ENCODE measurements at regions not wholly inside any gene's neighbourhood (a gene's known extent, or its start where the extent isn't known, plus 50 kb on each side); places are given as distances from the start of the nearest gene placed in this dataset.
A peak's percentile ranks its signal among the peaks of the same experiment; 100 is the strongest.

DNA sequence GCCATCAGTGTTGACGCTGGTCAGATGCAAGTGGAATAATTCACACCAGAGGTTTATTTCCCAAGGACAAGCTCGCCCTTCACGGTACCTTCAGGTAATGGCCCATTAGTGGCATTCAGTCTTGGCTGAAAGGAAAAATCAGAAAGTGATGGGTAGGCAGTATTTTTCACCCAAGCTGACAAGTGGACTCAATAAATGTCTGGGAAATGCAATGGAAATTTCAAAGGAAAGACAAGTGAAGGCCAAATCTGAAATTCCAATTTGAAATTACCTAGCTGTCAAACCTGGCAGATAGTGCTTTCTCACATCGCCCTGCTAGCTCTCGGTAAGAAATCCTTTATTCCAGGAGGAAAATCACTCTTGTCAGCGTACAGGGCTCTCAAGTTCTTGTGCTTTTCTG lies 413.5 kb downstream of the OCA2 start:
- H3K36me3 ChIP-seq, result no peaks in the 10 kb centered on the region
- no peaks in the 10 kb centered on the region for H3K27me3 ChIP-seq (ENCODE audit: insufficient read depth, low read depth, severe bottlenecking)
- DNase-seq, result no peak
- no peaks in the 10 kb centered on the region for H3K9me3 ChIP-seq (ENCODE audit: severe bottlenecking)
- no peak overlapping the region for H3K27ac ChIP-seq
- no peak overlapping the region for H3K4me3 ChIP-seq (ENCODE audit: low read depth, low read length)
- TF ChIP-seq, protein P1, sequence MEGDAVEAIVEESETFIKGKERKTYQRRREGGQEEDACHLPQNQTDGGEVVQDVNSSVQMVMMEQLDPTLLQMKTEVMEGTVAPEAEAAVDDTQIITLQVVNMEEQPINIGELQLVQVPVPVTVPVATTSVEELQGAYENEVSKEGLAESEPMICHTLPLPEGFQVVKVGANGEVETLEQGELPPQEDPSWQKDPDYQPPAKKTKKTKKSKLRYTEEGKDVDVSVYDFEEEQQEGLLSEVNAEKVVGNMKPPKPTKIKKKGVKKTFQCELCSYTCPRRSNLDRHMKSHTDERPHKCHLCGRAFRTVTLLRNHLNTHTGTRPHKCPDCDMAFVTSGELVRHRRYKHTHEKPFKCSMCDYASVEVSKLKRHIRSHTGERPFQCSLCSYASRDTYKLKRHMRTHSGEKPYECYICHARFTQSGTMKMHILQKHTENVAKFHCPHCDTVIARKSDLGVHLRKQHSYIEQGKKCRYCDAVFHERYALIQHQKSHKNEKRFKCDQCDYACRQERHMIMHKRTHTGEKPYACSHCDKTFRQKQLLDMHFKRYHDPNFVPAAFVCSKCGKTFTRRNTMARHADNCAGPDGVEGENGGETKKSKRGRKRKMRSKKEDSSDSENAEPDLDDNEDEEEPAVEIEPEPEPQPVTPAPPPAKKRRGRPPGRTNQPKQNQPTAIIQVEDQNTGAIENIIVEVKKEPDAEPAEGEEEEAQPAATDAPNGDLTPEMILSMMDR (IDR thresholded peaks at IDR 0.05; ENCODE audit: low read depth, low read length), result no peak

DNA sequence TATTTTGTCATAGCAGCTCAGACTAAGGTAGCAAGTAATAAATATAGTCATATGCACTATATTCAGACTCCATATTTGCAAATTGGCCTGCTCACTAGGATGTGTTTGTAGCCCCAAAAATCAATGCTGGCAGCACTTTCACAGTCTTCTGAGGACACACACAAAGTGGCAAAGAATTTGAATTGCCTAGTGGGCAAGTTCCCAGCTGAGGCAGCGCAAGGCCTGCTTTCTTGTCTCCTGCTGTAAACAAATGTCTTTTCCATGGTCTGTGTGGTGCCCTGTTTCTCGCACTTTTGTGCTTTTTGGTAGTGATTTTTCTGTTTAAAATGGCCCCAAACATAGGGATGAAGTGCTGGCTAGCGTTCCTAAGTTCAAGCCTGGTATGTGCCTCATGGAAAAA lies 416.0 kb downstream of the OCA2 start:
- Histone ChIP-seq H3K27me3 (ENCODE audit: insufficient read depth, low read depth, severe bottlenecking) (no peaks in the 10 kb centered on the region), H3K4me3 (ENCODE audit: low read depth, low read length) (no peak overlapping the region), H3K27ac (no peak overlapping the region), H3K36me3 (no peaks in the 10 kb centered on the region), H3K9me3 (ENCODE audit: severe bottlenecking) (no peaks in the 10 kb centered on the region)
- TF ChIP-seq, protein P1 (IDR thresholded peaks at IDR 0.05; ENCODE audit: low read depth, low read length), result no peak
- DNase-seq, result no peak

DNA sequence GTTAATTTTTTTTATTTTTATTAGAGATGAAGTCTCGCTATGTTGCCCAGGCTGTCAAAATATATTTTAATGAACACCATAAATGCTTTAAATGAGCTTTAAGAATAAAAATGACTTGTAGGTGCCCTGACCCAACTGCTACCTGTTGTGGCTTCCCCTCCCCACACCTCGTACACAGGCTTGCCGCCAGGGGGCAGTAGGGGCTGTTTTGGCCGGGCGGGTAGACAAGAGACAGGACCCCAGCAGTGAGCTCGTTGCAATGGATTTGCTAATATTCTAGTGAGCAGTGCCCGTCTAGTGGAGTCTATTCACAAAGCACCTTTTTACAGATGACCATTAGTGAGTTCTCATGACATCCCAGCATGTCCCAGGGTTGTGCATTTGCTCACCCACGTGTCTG lies 418.1 kb downstream of the OCA2 start:
- DNase-seq, result peak; percentile 71
- H3K9me3 ChIP-seq (ENCODE audit: severe bottlenecking), result no peaks in the 10 kb centered on the region
- TF ChIP-seq, protein P1 (IDR thresholded peaks at IDR 0.05; ENCODE audit: low read depth, low read length), result peak; percentile 57

DNA sequence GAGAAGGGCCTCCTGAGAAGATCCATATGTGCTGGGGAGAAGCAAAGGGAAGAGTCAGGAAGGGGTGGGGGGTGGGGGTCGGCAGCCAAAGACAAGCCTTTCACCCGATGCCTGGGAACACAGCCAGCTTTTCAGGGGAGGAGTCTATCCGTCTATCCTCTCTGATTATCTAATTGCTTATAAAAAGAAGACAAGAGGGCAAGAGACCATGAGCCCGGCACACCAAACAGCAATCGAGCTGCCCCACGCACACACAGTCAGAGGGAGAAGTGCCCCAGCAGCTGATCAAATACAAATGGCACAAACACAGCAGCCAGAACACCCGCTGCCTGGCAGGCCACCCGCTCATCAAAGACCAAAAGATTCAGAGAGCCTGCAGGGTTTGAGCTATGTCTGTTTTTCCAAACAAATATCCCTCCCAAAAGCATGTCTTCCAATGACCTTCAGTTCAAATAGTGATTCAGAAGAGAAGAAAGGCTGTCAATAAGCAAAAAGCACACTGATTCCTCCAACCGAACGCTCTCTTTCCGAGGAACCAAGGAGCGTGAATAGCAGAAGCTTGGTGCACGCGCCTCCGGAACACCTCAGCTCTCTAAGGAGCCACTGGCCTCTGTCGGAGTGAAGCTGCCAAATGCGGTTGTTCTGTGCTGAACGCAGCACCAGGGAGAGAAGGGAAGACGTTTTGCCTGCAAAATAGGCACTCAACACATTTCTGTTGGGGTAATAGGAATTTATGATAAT lies 419.2 kb downstream of the OCA2 start:
- Histone ChIP-seq H3K27ac (no peak overlapping the region), H3K4me3 (ENCODE audit: low read depth, low read length) (no peak overlapping the region), H3K27me3 (ENCODE audit: insufficient read depth, low read depth, severe bottlenecking) (no peaks in the 10 kb centered on the region), H3K9me3 (ENCODE audit: severe bottlenecking) (no peaks in the 10 kb centered on the region), H3K36me3 (no peaks in the 10 kb centered on the region)
- TF ChIP-seq, protein P1 (IDR thresholded peaks at IDR 0.05; ENCODE audit: low read depth, low read length), result no peak
- no peak for DNase-seq

More for the DNA sequence above, 418.1 kb downstream of the OCA2 start:
- H3K36me3 ChIP-seq, result no peaks in the 10 kb centered on the region
- H3K27ac ChIP-seq, result no peak overlapping the region
- H3K4me3 ChIP-seq (ENCODE audit: low read depth, low read length), result no peak overlapping the region
- no peaks in the 10 kb centered on the region for H3K27me3 ChIP-seq (ENCODE audit: insufficient read depth, low read depth, severe bottlenecking)

DNA sequence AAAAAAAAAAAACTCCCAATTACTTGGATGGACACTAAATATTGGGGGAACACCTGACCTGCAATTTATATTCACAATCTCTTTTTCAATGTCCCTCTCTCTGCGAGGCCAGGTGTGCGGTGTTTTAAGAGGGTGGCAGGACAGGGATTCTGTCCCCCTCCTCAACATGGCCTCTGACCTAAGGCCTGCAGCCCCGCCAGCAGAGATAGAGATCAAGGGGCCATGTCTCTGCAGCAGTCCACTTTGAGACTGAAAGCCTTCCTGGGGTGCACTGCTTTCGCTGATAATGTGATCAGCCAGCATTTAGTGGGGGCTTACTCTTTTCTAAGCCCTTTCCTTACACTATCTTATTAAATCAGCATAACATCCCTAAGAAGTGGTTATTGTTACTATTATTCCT lies 419.9 kb downstream of the OCA2 start:
- H3K36me3 ChIP-seq, result no peaks in the 10 kb centered on the region
- DNase-seq, result no peak
- no peaks in the 10 kb centered on the region for H3K9me3 ChIP-seq (ENCODE audit: severe bottlenecking)
- H3K27me3 ChIP-seq (ENCODE audit: insufficient read depth, low read depth, severe bottlenecking), result no peaks in the 10 kb centered on the region
- no peak overlapping the region for H3K4me3 ChIP-seq (ENCODE audit: low read depth, low read length)
- H3K27ac ChIP-seq, result no peak overlapping the region
- TF ChIP-seq, protein P1 (IDR thresholded peaks at IDR 0.05; ENCODE audit: low read depth, low read length), result no peak

DNA sequence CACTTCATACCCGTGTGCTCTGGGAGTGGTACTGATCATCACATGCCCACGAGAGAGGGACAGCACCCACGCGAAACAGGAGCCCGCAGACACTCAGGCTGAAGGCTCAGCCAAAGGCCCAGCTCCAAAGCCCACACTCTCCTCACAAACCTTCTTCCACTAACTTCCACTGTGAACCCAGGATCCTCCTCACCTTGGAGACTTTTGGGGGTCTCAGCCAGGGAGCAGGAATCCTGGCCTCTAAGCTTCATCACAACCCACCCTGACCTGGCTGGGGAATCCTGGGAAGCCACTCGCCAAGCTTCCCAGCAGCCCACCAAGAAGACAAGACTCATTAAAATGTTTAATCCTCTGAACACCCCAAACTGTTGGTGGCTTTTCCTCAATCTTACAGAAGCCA lies 421.2 kb downstream of the OCA2 start:
- H3K4me3 ChIP-seq (ENCODE audit: low read depth, low read length), result no peak overlapping the region
- no peak overlapping the region for H3K27ac ChIP-seq
- H3K27me3 ChIP-seq (ENCODE audit: insufficient read depth, low read depth, severe bottlenecking), result no peaks in the 10 kb centered on the region
- no peaks in the 10 kb centered on the region for H3K36me3 ChIP-seq
- no peaks in the 10 kb centered on the region for H3K9me3 ChIP-seq (ENCODE audit: severe bottlenecking)
- TF ChIP-seq, protein P1 (IDR thresholded peaks at IDR 0.05; ENCODE audit: low read depth, low read length), result no peak
- no peak for DNase-seq

Data from WERI-Rb-1 (cell line).